NCI-H2196 (cell line): ENCODE measurements at regions not wholly inside any gene's neighbourhood (a gene's known extent, or its start where the extent isn't known, plus 50 kb on each side); places are given as distances from the start of the nearest gene placed in this dataset.

ENCODE experiments used
- DNase-seq: peaks from one replicate; lab custom pipeline; 2025; ENCODE audit not compliant: unreplicated experiment; lab: John Stamatoyannopoulos, UW

GRCh38 chr1:208766832-208767231, 522.6 kb upstream of the PLXNA2 start:
- no peak for DNase-seq

GRCh38 chr1:208767816-208768215, 523.6 kb upstream of the PLXNA2 start:
- DNase-seq = no peak

GRCh38 chr1:208772891-208773290, 528.7 kb upstream of the PLXNA2 start:
- DNase-seq = no peak

- DNase-seq = no peak
Measured at GRCh38 chr1:208775841-208776240, 531.7 kb upstream of the PLXNA2 start.

GRCh38 chr1:208778417-208778816, 534.2 kb upstream of the PLXNA2 start:
- DNase-seq = no peak

DNA sequence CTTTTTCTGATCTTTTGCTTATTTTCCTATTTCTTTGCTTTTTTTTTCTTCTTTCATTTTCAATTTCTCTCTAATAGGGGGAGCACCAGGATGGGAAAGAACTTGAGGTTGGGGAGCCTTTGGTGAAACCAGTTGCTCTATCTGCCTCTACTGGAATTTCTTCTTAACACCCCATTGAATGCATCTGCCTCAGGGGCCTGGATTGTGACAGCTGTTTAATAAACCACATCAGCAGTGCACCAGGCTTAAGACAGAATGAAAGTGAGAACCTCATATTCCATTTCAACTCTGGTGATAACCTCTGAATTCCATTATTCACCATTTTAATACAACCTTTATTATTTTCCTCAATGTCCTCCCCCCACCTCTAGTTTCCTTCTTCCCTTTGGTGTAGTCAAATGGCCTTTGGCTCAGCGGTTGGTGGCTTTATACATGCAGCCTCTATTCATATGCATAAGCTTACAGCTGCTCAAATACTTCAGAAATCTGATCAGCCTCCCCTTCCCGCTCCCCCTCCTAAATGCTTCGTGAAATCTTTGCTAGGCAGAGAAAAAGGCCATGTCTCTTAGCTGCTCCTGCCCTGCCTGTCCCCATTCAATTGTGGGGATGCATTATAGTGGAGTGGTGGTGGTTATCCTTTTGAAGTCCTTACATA, 537.3 kb upstream of the PLXNA2 start:
- peak; percentile 80 for DNase-seq

DNA sequence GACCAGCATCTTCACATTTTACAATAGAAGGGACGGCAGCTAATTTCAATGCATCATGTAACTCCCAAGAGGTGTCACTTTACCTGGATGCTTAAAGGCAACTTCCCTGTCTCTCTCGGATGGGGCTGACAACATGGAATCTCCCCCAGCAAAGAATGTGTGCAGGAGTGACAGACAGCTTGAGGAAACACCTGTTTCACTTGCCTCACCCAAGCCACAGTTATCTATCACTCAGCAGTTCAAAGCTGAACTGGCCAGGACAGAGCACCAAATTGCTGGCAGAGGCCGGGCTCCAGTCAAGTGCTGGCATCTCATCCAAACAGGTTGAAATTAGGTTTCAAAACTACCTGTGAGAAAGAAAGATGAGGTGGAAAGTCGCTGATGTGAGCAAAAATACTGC, 538.0 kb upstream of the PLXNA2 start:
- no peak for DNase-seq

DNA sequence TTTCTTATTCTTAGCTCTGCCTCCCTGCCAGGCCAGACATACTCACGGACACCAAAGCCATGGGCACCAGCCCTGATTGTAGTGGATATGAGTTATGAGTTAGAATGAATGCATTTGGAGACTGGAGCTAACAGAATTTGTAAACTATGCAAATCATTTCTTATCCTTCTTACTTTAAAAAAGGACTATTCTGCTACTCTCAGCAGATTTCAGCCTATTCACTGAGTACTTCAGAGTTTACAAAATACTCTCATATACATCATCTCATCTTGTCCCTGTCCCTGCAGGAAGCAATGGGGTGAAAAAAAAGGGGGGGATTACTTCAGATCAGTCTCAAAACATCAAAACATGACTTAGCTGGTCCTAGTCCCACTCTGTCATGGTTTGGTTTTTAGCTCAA, 541.4 kb upstream of the PLXNA2 start:
- no peak for DNase-seq

DNA sequence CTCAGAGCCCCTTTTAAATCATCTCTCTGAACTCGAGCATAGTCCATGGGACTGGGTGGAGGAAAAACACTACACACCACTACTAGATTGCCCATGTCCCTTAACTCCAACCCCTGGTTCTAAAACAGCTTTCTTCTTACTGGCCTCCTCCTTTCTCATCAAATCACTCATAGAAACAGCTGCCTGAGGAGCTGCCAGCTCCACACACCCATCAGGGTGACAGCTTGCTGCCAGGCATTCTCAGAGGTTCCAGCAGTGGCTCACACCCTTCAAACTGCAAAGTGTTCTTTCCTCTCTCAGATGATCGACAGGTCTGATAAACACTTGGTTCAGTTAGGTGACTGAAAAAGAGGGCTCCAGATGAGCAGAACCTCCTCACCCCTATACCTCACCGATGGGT, 543.0 kb upstream of the PLXNA2 start:
- DNase-seq = no peak

- no peak for DNase-seq
Measured at GRCh38 chr1:208788013-208788540, 543.9 kb upstream of the PLXNA2 start.

- no peak for DNase-seq
Measured at GRCh38 chr1:208791456-208791855, 547.3 kb upstream of the PLXNA2 start.

- DNase-seq = no peak
Measured at GRCh38 chr1:208793861-208794345, 549.7 kb upstream of the PLXNA2 start.

DNA sequence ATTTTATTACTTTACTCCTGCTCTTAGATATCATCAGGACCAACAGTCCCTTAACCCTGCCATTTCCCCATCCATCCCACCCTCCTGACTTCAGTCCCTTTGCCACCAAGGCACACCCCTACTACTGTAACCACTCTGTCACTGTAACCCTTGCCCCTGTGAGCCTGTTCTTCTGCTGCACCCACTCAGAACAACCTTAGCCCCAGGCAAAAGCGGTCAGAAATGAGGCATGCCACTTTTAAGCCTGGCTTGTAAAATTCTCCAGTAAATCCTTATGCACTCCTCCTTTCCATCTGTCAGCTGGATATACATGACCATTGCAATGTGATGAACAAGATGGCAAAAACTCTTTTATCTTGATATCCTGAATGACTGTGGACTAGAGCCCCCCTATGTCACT, 555.0 kb upstream of the PLXNA2 start:
- no peak for DNase-seq

DNA sequence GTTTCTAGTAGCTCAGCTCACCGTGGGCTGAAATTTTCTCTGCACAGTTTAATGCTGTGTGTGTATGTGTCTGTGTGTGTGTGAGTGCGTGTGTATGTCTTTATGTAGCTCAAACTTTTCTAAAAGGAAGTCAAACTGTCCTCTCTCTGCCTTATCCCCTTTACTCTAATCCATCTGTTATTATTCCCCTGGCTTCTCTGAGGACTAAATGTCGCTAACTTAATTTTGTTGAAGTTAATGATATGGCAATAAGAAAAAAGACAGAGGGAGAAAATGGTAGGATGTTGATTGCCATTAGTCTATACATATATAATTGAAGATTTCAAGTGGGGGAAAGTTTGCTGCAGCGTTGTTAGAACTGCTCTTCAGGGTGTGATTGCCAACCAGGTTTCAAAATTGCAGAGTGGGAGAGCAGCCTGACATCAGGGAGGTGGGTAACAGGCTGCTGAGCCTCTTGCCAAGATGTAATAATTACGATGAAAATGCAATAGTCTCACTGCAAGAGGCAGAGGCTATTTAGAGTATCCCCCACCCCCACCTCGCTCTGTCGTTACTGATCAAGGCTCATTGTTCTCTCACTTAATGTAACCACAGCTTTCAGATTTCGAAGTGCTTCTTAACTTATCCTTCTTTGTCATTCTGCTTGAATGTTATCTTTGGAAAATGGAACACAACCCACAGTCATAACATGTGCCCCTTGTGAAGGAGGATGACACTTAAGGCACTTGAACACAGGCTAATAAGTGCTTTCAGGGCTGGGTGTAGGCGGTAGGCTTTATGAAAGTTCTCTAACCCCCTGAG, 559.0 kb upstream of the PLXNA2 start:
- DNase-seq = no peak

- no peak for DNase-seq
Measured at GRCh38 chr1:208807446-208808127, 563.4 kb upstream of the PLXNA2 start.

DNA sequence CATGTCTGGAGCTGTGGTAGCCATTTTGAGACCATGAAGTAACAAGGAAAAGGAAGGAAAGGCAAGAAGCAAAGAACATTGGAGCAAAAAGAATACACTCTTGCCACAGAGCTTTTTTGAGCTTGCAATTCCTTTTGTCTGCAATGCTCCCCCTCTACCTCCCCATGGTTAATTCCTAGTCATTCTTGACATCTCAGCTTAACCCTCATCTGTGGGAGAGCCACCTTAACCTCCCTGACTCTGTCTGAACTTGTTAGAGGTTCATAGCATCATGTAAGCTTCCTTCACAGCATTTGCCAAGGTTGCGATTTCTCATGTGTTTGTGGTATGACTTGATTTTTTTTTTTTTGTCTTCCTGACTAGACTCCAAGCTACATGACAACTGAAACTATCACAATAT, 564.1 kb upstream of the PLXNA2 start:
- no peak for DNase-seq

DNA sequence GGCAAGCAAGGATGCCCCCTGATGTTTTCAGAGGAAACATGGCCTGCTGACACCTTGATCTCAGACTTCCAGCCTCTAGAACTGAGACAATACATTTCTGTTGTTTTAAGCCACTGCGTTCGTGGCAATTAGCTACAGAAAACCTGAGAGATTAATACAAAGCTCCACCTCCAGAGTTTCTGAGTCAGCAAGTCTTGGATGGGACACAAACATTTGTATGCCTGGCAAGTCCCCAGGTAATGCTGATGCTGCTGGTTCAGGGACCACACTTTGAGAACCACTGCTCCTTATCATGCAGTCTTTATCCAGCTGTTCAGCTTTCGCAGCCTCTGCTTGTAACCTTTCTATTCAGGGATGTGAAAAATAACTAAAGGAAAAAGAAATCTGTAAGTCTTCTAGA, 565.7 kb upstream of the PLXNA2 start:
- no peak for DNase-seq

- DNase-seq = no peak
Measured at GRCh38 chr1:208818770-208819445, 574.7 kb upstream of the PLXNA2 start.

DNA sequence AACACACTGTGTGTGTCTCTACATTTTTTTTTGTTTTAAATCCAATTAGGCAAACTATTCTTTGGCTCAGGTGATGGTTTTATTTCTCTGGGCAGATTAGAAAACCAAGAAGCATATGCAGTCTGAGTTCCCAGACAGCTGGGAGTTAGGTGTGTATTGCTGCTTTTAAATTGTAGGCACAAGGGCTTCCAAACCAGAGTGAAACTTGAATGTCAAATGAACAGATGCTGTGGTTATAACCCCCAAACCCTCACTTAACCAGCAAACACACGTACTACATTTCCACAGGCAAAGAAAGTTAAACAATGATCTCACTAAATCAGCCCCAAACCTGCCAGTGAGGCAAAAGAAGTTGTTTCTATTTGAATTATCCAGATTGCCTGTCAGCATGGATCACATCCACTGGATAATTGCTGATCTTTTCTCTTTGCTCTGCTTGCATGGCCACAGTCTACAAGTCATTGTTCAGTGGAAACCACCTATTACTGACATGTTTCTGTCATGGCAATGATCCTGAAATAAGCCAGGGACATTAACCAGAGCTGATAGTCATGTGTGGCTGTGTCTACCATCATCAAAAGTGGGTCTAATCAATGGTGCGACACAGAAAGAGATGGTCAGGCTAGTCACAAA, 576.5 kb upstream of the PLXNA2 start:
- no peak for DNase-seq

DNA sequence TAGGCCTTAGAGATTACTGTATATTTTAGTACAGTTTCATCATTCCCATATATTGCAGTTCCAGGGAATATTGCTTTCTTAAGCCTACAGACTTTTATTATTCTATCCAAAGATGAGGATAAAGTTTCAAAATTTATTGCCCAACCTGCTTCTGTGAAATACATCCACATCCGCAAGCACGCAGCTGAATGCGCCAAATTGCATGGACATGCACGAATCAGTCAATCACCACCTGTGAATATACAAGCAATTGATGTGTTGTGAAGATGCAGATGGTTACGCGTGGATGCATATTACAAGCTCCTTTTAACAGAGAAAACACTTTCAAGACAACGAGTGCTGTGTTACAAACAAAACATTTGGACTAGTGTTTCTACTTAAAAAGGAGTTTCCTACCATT, 577.8 kb upstream of the PLXNA2 start:
- no peak for DNase-seq

DNA sequence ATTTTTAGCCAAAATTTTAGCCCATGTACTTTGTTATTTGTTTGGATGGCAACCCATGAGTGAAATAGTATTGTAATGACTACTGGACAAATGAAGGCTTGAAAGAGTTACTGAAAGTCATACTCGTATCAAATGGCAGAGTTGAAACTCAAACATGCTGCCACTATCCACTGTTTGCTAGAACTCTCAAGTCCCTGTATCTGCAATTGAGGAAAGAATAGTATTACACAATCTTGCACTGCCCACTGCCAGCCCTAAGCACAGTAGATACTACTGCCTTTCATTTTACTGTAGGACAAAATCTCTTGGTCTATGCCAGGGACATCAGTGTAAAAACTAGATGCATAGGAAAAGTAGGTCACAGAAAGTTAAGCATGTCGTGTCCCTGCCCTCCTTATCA, 581.1 kb upstream of the PLXNA2 start:
- no peak for DNase-seq
